Lung microvascular endothelial cell (primary cell): ENCODE measurements at regions not wholly inside any gene's neighbourhood (a gene's known extent, or its start where the extent isn't known, plus 50 kb on each side); places are given as distances from the start of the nearest gene placed in this dataset.
"Not testable (repeated sequence)": the region's sequence is repeated elsewhere in the genome, so short reads cannot be mapped to it uniquely, and the experiment has no call there.

Source experiments
- DNase-seq, 2 donors: peaks; one replicate each; pipeline versions ENCODE4 v3.0.0 to v3.0.0-alpha.2; 2010; ENCODE audit warnings: low read depth in 2 of 2

DNA sequence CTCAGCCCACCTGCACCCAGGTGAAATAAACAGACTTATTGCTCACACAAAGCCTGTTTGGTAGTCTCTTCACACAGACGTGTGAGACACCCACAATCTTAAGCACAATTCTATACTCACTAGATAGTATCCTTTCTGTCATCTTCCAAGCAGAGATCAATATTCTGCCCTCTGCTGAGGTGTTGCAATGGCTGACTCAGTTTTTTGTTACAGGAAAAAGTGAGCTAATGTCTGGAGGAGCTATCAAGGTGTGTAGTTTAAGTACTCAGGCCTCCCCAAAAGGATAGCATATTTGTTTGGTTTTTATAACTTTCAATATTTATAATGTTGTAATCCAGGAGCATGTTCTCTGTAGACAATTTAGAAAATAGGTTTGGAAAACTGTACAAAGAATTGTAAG lies 775.2 kb upstream of the POU3F4 start:
- DNase-seq, result no peak

- no peak for DNase-seq
These were observed 774.0 kb upstream of the POU3F4 start for GRCh38 chrX:82734140-82734539.

DNA sequence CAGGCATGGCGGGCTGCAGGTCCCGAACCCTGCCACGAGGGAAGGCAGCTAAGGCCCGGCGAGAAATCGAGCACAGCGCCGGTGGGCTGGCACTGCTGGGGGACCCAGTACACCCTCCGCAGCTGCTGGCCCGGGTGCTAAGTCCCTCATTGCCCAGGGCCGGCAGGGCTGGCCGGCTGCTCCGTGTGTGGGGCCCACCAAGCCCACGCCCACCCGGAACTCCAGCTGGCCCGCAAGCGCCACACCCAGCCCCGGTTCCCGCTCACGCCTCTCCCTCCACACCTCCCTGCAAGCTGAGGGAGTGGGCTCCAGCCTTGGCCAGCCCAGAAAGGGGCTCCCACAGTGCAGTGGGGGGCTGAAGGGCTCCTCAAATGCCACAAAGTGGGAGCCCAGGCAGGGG lies 769.8 kb upstream of the POU3F4 start:
- DNase-seq, result not testable (repeated sequence)

- DNase-seq, result no peak
These were observed 765.7 kb upstream of the POU3F4 start for GRCh38 chrX:82742351-82742750.

- DNase-seq, result not testable (repeated sequence)
These were observed 762.4 kb upstream of the POU3F4 start for GRCh38 chrX:82745725-82746124.

DNA sequence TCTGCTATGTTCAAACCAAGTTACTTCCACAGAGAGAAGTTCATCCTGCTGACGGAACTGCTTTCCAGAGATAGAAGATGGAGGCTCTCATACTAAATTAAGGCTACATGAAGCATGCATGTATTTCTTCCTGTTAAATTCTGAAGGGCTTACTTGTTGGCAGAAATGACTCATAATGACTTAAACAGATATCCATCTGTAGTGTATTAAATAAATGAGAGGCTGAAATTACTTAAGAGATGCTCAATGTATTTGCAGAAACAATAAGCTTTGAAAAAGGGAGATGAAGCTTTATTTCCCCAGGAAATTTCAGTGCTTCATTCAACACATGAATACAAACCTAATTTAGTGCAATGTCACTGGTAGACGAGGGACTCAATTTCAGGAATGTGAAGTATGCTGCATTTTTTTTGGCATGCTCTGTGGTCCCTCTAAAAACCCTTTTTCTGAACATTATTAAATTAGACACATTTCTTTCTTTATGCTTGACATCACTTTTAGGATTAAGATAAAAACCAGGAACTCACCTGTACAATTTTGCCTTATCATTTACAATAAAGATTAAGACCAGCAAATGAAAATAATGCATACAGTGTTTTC lies 759.1 kb upstream of the POU3F4 start:
- peak in 1 of 2 donors; percentile 39 for DNase-seq

DNA sequence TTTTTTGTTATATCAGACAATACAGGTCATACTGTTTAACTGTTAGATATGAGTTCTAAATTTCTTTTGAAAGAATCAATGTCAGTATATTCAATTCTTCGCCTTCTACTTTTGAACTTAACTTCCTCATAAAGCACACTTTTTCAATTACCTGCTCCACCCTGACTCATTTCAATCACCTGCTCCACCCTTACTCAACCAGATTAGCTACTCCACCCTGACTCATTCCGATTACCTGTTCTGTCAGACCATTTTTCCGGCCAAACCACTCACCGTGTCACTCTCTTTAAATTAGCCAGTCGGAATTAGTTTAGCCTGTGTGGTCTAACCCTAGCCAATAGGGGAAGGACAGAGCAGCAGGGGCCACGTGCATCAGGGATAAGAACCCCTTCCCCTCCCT lies 751.8 kb upstream of the POU3F4 start:
- no peak for DNase-seq

DNA sequence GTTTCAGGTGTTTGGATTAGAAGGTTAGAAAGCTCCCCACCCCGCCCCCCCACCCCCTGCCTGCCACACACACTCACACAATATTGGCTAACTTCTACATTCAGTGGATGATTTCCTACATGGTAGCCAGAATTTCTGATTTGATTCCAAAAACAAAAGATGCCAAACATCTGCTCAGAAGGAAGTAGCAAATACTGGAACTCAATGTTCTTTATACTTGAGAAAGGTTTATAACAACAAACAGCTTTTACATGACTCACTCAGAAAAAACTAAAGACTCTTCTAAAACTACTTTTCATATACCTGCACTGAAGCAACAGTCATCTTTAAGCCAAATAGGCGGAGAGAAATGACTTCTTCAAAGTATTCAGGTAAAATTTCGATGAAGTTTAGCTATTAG lies 750.5 kb upstream of the POU3F4 start:
- DNase-seq, result peak in 1 of 2 donors; percentile 53

DNA sequence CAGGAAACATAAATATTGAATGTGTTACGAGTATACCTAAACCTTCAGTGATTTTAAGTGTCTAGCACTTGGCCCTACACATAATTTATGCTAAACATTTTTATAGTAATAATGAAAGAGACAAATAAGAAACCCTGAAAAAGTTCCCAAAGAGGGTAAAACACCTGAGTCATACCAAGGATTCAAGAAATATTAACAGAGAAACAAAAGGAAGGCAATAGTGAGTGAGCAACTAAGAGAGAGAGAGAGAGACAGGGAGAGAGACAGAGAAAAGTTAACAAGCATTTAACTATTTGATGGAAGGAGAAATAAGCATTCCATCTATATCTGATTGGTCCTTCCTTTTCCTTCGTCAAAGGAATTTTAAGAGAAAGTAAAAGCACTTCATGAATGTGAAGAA lies 743.6 kb upstream of the POU3F4 start:
- DNase-seq, result no peak

DNA sequence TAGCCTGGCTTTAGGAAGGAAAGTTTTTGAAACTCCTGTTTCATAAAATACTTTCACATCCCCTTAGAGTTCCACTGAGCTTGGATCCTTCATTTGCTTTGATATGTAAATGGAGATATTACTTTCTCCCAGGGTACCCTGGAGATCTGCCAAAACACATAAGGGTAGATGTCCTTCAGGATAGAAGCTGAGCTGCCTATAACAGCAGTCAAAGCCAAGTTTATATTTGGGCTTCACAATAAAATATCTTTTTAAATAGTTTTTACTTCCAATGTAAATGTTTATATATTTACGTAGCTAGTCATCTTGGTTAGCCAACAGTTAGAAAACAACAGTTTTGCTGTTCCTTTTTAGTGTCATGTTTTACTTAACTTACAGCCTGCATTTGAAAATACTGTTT lies 742.3 kb upstream of the POU3F4 start:
- DNase-seq, result no peak

DNA sequence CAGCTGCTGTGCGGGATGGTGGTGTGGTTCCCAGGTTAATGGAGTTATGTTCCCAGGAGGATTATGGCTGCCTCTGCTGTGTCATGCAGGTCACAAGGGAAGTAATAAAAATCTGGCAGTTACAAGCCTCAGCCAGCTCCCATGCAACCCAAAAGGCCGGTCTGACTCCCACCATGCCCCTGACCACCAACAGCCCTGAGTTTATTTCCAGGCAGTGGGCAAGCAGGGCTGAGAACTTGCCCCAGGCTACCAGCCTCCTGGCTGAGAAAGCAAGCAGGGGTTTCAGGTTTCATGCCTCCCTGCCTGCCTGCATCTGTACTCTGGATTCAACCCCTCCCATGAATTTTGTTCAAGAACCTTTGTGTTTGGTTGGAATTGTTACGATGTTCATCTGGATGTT lies 732.7 kb upstream of the POU3F4 start:
- DNase-seq, result no peak

DNA sequence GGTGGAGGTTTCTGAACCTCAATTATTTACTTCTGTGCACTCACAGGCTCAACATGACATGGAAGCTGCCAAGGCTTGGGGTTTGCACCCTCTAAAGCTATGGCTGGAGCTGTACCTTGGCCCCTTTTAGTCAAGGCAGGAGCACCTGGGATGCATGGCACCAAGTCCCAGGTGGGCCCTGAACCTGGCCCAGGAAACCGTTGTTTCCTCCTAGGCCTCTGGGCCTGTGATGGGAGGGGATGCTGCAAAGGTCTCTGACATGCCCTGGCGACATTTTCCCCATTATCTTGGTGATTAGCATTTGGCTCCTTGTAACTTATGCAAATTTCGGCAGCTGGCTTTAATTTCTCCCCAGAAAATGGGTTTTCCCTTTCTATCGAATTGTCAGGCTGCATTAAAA lies 726.1 kb upstream of the POU3F4 start:
- DNase-seq, result no peak

- not testable (repeated sequence) for DNase-seq
These were observed 695.2 kb upstream of the POU3F4 start for GRCh38 chrX:82812902-82813301.

GRCh38 chrX:82813671-82814078 lies 694.4 kb upstream of the POU3F4 start:
- peak in 1 of 2 donors; percentile 71 for DNase-seq

DNA sequence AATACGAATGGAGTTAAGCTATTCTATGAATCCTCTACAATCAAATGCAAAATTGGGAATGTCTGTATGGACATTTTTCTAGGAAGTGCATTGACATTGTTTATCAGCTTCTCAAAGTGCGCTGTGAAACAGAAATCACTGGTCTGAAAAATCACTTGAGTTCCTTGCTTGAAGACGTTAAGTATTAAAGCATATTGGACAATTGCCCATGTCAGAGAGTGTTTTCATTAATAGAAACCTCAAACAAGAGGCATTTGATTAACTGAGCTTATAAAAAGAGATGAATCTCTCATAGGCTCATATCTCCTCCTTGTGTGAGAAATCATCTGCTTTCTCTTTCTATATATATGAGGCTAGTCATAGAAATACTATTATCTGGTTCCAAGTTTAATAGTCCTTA lies 692.1 kb upstream of the POU3F4 start:
- no peak for DNase-seq

DNA sequence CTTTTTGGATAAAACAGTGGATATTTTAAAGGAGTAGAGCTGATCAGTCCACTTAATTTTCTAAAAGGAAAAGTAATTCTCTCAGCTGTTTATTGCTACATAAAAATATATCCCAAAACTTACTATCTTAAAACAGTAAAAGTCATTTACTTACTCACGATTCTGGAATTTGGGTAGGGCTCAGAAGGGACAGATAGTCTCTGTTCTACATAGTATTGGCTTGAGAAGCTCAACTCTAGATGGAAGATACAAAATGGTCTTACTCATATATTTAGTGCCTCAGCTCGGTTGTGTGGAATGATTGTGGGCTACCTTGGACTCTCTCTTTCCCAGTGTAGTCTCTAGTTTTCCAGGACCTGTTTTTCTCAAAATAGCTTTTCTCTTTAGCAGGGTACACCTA lies 691.5 kb upstream of the POU3F4 start:
- no peak for DNase-seq

DNA sequence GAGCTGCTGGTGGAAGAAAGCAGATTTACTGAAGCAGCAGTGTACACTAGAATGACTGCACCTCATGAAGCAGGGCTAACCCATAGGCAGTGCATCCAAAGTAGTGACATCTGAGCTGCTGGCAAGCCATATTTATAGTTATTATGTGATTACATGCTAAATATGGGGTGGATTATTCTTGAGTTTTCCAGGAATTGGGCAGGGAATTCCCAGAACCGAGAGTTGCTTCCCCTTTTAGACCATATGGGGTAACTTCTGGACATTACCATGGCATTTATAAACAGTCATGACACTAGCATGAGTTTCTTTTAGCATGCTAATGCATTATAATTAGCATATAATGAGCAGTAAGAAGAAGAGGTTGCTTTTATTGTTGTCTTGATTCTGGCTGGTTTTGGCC lies 665.8 kb upstream of the POU3F4 start:
- no peak for DNase-seq

DNA sequence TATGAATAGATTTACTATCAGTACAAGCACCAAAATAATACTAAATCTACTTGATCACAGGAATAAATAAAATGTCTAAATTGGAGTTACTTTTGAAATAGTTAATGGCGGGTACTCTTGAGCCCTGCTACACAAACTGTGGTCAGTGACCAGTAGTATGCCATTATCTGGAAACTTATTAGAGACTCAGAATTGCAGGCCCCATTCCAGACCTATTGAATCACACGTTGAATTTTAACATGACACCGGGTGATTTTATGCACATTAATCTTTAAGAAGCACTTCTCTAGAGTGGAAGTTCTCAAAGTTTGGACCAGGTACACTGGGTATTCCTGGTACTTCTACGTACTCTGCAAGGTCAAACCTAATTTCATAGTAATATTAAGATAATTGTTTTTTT lies 660.0 kb upstream of the POU3F4 start:
- no peak for DNase-seq
